Hematopoietic multipotent progenitor cell treated with erythropoietin and hydrocortisone succinate and interleukin-3 and kit ligand, for 4 days (in vitro differentiated cells): ENCODE measurements at regions not wholly inside any gene's neighbourhood (a gene's known extent, or its start where the extent isn't known, plus 50 kb on each side); places are given as distances from the start of the nearest gene placed in this dataset.
"Not testable (repeated sequence)": the region's sequence is repeated elsewhere in the genome, so short reads cannot be mapped to it uniquely, and the experiment has no call there.

Experiments used
- DNase-seq: peaks from one replicate; pipeline ENCODE4 v3.0.0-alpha.2; 2015

DNA sequence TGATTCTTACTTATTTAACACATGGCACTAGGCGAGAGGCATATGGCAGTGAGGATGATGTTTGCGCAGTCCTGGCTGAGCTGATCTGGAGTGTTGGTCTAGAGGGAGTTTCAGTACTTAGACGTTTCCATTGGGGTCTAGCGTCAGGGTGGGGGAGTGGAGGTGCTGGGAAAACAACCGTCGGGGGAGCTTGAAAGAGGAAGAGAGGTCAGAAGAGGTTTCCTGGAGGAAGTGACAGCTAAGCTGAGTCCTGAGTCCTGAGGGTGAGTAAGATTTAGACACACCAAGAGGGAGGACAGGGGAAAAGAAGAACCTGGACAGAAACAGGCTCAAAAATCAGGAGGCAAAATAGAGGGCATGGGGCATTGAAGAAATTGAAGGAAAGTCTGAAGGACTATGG is 81.4 kb downstream of the ALOX5AP start:
- DNase-seq = peak; percentile 30

GRCh38 chr13:30818323-30818960 is 83.1 kb downstream of the ALOX5AP start:
- DNase-seq = no peak

DNA sequence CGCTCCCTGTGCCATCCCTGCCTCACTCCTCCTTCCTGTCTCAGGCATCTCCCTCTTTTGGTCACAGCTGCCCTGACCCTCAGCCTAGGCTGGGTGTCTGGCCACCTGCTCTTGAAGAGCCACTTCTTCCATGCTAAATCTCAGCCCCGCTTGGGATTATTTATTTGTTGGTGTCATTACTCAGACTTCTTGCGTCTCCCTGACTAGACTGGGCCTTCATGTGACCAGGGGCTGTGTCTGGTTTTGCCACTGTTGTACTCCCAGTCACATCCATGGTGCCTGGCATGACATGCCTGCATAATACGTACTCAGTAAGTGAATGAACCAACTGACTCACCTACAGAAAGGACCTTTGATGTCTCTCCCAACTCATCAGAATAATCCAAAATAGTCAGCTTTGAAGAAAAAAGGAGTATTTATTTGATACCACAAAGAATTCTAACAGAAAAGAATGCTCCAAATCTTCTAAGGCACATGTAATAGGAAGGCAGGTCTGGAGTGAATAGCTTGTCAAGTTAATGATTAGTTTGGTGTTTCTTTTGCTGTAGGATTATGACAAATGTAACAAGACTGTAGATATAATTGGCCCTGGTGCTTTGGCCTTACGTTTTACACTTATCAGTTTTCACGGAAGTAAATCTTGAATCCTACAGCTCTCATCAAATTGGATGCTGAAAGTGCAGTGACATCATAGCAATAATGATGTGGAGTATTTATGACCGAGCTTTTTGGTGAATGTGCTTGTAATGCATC is 84.0 kb downstream of the ALOX5AP start:
- DNase-seq = no peak

DNA sequence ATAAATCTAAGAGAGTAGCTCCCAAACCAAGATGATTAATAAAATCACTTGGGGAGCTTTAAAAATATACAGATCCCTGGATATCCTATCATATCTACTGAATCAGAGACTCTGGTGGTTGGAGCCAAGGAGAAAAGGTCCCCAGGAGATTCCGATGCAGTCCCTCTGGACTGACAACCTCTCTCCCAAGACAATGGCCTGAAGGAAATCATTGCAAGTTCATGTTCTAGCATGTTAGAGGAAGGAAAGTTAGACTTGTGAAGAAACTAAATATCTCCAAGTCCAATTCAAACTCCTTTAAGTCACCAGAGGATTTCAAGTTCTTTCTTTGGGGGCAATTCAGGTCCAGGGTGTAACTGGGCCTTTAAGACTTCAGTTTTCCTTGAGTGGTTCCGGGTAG is 84.7 kb upstream of the MEDAG start:
- DNase-seq = no peak

DNA sequence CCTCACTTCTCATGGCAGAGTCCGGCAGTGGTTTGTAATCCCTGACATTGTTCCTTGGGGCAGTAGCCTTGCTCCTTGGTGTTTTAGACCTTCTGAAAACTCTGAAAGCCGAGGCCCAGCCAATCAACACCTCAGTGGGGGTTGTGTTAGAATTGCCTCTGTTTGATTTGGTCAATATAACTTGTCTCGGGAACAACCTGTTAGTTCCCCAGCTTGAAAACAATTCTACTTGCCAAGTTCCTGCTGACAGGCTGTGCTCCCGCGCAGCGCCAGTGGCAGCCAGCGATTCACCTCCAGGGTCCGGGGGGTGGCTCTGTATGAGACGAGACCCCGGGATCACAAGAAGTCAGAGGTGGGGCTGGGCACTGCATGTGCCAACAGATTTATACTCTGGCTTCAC is 81.4 kb upstream of the MEDAG start:
- DNase-seq = no peak

GRCh38 chr13:30826911-30827577 is 79.0 kb upstream of the MEDAG start:
- no peak for DNase-seq

GRCh38 chr13:30827578-30827925 is 78.5 kb upstream of the MEDAG start:
- no peak for DNase-seq

GRCh38 chr13:30829145-30829832 is 76.8 kb upstream of the MEDAG start:
- no peak for DNase-seq

DNA sequence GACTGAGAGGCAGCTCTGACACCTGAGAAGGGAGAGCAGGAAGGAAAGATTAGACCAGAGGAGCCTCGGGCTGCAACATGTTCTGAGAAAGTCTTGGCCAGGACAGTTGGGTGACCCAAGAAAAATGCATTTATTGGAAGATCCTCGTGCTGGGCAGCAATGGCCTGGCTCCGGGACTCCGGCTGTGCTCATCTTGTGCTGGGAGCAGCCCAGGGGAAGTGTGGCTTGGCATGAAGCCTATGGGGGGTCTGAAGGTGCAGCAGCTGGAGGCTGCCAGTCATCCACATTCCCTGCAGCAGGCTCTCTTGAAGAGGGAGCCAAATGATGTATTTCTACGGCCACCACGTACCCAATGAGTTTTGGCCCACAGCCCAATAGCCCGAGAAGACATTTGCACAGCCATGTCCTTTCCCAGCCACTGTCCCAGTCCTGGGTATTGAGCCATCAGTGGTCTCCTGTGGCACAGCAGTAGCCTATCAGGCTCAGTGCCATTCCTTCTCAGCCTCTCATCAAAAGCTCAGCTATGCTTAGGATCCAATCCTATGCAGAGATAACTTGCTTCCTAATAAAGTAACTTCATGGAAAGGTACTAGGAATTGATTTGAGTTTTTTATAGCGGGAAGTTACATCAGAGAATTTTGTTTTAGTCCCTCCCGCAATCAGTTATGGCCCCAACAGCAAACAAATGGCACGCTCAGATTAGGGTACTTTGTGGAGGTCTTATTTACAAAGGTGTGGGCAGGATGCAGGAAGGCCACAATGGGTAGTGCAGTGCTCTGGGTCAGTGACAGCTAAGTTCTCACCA is 76.0 kb upstream of the MEDAG start:
- no peak for DNase-seq

- DNase-seq = no peak
Observed at GRCh38 chr13:30830638-30830965, 75.5 kb upstream of the MEDAG start.

- no peak for DNase-seq
Observed at GRCh38 chr13:30831515-30831914, 74.6 kb upstream of the MEDAG start.

GRCh38 chr13:30832377-30832776 is 73.7 kb upstream of the MEDAG start:
- DNase-seq = no peak

- DNase-seq = peak; percentile 66
Observed at GRCh38 chr13:30832845-30833332, 73.2 kb upstream of the MEDAG start.

- DNase-seq = no peak
Observed at GRCh38 chr13:30835442-30835841, 70.6 kb upstream of the MEDAG start.

DNA sequence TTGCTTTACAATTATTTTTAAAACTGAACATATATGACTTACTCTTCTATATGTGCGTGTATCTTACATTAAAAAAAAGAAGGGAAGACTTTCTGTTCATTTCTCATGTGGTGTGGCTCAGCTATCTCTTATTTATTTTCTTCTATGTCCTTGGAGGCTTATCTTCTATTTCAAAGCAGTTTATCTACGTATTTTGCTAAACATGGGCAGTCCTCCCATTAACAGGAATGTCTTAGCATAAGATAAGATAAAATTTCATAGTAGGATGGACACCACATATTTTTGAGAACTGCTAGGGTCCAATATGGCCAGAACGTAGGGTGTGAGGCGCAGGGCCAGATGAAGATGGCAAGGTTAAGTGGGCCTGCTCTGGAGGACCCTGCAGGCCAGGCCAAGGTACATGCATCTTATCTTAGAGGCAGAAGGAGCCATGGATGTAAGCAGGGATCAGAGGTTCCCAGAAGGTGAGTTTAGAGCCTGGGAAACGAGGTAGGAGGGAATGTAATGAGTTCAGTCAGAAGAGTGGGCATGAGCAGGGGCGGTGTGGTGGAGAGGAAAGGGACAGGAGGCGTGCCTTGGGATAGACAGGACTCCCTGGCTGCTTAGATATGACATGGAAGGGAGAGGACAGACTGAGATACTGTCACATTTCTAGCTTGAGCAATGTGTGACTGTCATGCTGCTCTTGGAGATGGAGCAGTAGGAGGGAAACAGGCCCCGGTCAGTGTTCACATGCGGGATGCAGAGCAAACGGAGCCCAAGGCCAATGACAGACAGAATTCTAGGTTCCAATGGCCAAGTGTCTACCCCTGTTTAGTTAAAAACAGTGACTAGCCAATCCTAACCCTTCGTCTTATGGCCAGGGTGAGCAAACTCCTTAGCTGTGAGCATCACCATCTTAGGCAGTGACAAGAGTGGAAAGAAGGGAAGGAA is 68.6 kb upstream of the MEDAG start:
- DNase-seq = no peak

DNA sequence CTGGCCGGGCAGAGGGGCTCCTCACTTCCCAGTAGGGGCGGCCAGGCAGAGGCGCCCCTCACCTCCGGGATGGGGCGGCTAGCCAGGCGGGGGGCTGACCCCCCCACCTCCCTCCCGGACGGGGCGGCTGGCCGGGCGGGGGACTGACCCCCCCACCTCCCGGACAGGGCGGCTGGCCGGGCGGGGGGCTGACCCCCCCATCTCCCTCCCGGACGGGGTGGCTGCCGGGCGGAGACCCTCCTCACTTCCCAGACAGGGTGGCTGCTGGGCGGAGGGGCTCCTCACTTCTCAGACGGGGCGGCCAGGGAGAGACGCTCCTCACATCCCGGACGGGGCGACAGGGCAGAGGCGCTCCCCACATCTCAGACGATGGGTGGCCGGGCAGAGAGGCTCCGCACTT is 66.4 kb upstream of the MEDAG start:
- DNase-seq = not testable (repeated sequence)

- DNase-seq = no peak
Observed at GRCh38 chr13:30840515-30840914, 65.6 kb upstream of the MEDAG start.

DNA sequence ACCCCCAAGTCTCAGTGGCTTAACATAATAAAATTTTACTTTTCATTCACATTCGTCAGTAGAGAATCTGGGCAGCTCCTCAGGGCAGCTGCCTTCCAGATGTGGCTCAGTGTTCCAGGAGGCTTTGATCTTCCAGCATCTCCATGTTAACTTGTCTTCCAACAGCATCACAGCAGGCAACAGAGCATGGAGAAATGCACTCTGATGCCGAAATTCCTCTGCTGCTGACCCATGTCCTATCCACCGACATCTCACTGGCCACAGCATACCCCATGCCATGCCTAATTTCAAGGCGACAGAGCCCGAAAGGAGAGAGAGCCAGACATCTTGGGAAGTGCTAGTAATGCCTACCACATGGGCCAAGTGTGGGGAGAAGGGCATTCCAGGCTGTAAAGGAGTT is 64.9 kb upstream of the MEDAG start:
- no peak for DNase-seq

DNA sequence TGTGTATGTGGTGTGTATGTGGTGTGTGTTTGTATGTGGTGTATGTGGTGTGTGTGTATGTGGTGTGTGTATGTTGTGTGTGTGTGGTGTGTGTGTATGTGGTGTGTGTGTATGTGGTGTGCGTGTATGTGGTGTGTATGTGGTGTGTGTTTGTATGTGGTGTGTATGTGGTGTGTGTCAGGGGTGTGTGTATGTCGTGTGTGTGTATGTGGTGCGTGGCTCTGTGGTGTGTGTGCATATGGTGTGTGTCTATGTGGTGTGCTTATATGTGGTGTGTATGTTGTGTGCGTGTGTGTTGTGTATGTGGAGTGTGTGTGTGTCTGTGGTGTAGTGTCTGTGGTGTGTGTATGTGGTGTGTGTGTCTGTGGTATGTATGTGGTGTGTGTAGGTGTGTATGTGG is 62.5 kb upstream of the MEDAG start:
- DNase-seq = no peak

GRCh38 chr13:30844548-30845296 is 61.3 kb upstream of the MEDAG start:
- peak; percentile 40 for DNase-seq
